ENCODE measurements at regions not wholly inside any gene's neighbourhood (a gene's known extent, or its start where the extent isn't known, plus 50 kb on each side); places are given as distances from the start of the nearest gene placed in this dataset.

DNA sequence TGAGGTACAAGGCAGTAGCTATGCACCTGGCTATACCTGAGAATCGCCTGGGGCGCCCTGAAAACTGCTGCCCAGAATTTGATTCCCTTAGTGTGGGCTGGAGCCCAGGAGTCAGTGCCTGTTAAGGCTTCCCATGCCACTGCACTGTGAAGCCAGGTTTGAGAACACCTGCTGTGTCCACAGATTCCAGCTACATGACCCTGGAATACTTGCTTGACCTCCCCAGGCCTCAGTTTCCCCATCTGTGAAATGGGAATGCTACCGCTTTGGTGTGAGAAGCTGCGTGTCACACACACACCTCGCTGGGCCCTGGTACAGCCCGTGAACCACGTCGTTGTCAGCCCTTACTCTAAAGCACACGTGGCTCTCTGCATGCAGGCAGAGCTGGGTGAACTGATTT is 271.0 kb downstream of the C16orf95 start:
- TF ChIP-seq EZH2 (IDR thresholded peaks at IDR 0.05; ENCODE audit: insufficient read depth, low read length) = no peak
- TF ChIP-seq CTCF (IDR thresholded peaks at IDR 0.05; ENCODE audit: insufficient read depth, low read depth, low read length) = no peak

Measured in astrocyte (in vitro differentiated cells and primary cell).